Activated T-helper 1 cell treated with Interleukin-2 at 50 U/mL for 16 hours (primary cell): ENCODE measurements at regions not wholly inside any gene's neighbourhood (a gene's known extent, or its start where the extent isn't known, plus 50 kb on each side); places are given as distances from the start of the nearest gene placed in this dataset.
"Not testable (repeated sequence)": the region's sequence is repeated elsewhere in the genome, so short reads cannot be mapped to it uniquely, and the experiment has no call there.

Experiments used
- DNase-seq: peaks from one replicate; pipeline ENCODE4 v3.0.0-alpha.2; 2020; ENCODE audit warnings: low read depth

DNA sequence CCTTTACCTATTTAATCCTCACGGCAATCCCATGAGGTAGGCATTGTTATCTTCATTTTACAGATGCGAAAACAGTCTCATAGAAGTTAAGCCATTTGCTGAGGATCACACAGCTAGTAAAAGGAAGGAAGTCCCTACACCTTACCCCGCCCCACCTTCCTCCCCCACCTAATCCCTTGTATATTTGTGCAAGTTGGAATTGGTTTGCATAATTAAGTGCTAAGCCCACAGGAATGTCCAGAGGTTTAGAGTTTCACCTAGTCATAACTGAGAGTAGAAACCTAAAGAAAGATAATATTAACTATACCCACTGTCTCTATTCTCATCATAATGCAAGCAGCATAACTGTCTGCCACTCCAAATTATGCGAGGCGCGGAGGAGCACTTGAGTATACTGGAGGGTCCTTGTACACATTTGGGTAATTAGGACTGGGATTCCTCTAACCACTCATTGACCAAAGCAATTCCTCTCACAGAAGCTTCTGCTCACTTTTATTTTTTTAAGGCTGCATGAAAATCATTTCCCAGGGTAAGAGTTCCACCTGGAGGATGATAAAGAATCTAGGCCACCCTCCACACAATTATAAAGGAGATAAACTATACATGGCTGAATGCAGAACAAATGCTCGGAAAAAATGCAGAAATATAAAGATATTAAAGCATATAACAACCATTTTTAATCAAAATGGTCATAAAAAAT is 199.9 kb downstream of the FAM181B start:
- DNase-seq = no peak

GRCh38 chr11:82529936-82530335 is 203.7 kb downstream of the FAM181B start:
- DNase-seq = no peak

DNA sequence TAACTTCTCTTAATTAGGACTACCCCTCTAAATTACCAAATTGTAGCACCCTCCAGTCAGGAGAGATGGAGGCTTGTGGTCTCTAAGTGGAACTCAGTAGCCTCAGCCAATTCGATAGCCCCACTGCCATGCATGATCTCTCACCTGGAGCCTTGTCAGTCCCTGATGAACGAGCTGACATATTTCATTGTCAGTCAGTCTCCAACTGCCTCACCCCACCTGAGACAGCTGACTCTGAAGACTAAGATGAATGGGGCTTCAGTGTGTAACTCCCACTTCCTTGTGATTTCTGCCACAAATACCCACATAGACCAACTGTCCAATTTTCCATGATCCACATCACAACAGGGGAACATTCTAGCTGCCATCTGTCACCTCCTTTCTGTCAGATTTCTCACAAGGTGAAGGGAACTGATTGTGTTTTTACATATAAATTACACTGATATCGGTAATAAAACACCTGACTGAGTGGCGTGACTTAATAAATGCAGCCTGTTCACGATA is 206.5 kb downstream of the FAM181B start:
- DNase-seq = no peak

DNA sequence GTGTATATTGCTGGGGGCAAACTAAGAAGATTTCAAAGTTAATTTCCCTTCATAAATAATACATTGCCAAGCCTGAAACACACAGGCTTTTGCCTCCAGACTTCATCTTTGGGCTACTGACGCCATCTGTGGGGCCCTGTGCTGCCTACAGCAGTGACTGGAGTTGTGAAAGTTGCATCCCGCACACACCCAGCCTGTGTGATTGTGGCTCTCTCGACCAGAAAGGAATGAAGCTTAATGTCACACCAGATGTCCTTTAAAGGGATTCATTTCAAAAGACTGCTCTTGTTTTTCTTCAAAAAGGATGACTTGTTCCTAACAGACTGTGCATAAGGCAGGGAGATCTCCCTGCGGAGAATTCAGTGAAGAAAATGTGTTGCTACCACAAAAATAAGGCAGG is 210.5 kb downstream of the FAM181B start:
- DNase-seq = no peak

DNA sequence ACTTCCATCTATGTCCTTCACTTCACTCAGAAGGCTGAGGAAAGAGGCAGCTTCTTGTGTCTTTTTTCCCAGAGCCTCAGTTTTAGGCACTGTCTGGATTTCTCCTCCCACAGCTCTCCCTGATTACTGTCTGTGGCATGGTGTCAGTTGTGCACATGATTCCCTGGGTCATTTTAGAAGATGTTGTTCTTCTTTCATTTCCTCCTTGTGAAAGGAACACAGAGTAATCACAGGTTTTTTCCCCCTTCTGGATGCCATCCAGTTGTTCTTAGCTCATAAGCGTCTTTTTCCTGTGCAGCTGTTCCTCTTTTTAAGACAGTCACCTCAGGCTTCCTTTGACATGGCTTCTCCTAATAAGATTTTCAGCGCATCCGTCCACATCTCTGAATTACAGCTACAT is 212.2 kb downstream of the FAM181B start:
- DNase-seq = no peak

DNA sequence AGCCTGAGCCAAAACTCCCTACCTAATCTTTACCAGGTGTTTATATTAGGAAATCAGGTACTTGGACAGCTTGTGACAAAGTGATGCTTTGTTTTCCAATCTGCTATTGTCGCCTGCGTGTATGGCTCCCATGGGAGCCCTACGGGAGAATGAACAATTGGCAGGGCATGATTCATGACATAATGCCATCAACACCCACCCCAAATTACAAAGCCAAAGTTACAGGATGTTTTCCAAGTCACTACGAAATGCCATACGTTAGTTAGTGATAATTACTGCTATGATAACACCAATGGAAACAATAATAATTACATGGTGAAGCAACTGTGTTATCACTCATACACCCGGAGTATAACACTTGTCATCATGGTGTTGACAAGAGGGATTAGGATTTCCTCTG is 226.4 kb downstream of the FAM181B start:
- no peak for DNase-seq

- no peak for DNase-seq
Measured at GRCh38 chr11:82505379-82505778, 228.3 kb downstream of the FAM181B start.

DNA sequence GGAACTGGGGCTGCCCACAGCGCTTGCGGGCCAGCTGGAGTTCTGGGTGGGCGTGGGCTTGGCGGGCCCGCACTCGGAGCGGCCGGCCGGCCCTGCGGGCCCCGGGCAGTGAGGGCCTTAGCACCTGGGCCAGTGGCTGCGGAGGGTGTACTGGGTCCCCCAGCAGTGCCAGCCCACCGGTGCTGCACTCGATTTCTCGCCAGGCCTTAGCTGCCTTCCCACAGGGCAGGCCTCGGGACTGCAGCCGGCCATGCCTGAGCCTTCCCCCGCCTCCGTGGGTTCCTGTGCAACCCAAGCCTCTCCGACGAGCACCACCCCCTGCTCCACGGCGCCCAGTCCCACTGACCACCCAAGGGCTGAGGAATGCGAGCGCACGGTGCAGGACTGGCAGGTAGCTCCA is 232.5 kb downstream of the FAM181B start:
- DNase-seq = not testable (repeated sequence)

GRCh38 chr11:82494988-82495432 is 238.7 kb downstream of the FAM181B start:
- no peak for DNase-seq

DNA sequence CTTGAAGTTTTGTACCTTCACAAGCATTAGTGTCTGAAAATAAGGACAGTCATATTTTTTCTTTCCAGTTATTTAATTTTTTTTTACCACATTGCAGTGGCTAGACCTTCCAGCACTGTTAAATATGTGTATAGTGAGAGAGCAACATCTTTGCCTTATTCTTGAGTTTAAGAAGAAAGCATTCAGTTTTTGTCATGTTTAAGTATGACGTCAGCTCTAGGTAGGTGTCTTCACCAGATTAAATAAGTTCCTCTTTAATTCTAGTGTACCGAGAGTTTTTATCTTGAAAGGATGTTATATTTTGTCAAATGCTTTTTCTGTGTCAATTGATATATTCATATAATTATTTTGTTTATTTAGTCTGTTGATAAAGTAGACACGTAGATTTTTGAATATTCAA is 258.8 kb downstream of the FAM181B start:
- no peak for DNase-seq

DNA sequence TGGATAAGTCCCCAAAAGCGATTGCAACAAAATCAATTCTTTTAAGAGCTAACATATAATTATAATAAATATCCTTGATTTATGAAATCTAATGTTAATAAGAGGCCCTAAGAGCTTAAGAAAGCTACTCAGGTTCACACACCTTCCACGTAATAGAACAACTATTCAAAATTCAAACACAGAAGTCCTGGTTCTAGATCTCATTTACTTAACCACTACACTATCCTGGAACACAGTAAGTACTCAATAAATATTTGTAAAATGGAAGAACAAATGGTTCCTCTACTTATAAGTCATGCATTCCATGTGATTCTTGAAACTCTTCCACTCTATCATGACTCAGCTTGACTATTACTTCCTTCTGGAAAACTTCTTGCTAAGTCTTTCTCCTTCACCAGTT is 268.2 kb downstream of the FAM181B start:
- DNase-seq = no peak

DNA sequence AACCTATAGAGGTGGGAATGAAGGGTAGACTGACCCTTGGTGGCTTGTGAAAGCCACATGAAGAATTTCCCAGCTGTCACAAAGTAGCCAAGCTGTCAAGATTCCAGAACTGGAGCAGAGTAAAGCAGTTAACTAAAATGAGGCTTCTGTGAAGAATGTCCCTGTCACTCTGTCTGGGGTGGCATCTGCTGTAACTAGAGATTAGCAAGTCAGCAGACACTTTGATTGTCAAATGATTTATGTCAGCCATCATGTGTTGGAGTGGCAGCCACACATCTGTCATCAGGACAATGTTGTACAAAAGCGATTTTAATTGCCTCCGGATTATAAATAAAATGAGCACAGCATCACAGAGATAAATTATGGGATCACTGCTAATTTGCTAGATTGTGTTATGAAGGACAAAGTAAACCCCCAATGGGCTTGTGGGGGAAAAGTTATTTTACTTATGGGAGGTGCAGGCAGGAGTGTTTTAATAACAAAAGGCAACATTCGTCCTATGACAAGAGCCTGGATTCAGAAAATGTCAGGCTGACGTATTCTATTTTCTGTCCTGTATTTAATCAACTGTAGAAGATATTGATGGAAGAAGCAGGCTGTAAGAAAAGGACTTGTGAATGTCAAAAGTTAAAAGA is 270.9 kb downstream of the FAM181B start:
- DNase-seq = no peak

DNA sequence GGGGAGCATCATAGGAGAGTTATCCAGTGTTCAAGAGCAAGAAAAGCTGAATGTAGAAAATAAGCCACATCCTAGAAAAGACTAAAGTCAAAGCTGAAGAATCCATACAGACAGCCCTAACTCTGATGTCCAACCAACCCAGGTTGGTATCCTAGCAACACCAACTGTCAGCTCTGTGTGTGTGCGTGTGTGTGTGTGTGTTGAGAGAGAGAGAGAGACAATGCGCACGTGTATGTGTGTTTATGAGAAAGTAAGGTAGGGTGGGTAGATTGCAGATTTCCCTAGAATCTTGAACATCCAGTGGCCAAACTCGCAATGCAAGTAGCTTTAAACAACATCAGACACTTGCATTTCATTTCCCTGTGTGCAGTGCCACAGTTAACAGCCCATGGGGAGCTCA is 274.9 kb downstream of the FAM181B start:
- DNase-seq = no peak

DNA sequence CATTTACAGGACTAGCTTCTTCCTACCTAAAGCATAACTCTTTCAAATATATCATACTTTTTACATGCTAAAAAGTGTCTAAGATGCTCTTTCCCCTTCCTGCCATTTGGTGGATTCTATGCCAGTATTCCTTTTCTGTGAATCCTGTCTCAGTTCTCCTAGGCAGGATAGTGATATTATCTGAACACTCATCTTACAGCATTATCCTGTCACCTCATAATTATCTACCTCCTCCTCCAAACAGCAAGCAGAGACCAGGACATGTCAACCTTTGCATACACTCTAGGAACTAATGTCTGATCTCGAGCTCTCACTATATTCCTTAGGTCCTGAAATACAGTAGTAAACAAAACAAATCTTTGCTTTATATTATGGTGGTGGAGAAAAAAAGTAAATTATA is 275.5 kb downstream of the FAM181B start:
- DNase-seq = no peak

DNA sequence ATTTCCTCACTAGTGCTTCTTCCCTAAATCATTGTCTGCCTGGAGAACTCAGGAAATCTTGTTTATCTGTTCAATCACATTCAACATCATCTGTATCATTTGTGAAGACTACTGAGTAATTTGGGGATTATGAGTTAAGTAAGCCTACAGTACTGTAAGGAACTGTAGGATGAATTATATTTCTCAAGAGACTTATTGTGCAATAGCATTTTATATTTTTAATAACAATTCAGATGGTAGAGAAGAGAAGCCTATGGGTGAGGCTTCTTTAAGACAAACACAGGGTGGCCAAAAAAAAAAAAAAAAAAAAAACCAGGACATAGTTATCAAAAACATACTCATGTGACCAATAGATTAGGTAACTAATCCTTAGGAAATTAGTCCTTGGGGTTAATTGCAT is 282.7 kb downstream of the FAM181B start:
- DNase-seq = no peak

DNA sequence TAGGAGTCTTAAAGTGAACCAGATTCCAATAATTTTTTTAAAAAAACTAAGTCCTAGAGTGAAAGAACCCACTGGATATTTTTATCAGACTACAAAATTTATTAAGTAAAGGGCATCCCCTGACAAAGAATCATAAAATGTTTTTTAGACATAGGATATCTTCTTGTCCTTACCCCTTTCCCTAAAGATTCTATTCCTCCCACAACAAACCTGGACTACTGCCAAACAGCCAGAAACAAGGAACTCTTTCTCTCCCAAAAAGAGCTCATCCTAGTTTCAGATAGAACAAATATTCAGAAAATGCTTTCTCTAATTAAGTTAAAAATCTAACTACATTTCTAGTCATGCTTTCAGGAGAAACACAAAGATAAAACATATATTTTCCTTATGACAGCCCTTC is 327.1 kb downstream of the FAM181B start:
- DNase-seq = no peak

- DNase-seq = no peak
Measured at GRCh38 chr11:82405421-82405820, 328.2 kb downstream of the FAM181B start.

DNA sequence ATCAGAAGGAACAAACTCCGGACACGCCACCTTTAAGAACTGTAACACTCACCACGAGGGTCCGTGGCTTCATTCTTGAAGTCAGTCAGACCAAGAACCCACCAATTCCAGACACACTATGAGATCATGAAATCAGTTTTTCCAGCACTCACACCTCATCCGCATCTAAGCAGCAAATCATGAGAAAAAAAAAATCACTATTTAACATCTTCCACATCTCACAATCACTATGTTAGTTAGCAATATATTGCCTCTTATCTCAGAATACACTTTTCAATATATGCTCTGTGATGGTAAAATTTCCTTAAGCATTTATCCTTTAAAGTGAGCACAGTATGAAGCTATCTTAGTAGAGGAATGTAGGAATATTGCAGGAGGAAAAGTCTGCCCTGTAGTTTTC is 328.7 kb downstream of the FAM181B start:
- DNase-seq = no peak

DNA sequence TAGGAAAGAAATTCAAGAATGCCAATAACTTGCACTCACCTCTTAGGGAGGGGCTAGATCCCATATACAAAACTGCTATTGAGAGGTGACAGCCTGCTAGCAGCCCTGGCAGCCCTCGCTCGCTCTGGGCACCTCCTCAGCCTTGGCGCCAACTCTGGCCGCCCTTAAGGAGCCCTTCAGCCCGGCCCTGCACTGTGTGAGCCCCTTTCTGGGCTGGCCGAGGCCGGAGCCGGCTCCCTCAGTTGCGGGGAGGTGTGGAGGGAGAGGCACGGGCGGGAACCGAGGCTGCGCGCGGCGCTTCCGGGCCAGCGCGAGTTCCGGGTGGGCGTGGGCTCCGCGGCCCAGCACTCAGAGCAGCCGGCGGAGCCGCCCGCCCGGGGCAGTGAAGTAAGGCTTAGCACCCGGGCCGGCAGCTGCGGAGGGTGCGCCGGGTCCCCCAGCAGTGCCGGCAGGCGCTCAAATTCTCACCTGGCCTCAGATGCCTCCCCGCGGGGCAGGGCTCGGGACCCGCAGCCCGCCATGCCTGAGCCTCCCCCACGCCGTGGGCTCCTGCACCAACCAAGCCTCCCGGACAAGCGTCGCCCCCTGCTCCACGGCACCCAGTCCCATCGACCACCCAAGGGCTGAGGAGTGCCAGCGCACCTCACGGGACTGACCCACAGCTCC is 329.9 kb downstream of the FAM181B start:
- no peak for DNase-seq

DNA sequence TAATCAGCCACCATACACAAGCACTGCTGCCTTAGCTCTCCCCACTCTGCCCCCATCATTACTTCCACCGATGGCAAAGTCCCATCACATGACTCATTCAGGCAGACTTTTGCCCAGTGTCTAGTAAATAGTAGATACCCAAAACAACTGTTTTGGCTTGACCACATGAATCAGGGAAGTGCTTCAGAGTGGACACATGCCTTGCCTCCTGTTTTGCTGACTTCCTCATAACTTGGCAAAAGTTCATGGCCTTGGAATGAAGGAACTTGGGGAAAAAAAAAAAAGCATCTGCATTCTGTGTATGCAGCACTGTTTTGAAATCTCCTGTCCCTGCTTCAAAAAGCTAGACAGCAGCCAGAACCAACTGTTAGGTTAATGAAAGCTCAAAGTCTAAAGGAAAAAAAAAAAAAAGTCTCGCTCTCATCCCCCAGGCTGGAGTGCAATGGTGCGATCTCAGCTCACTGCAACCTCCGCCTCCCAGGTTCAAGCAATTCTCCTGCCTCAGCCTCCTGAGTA is 335.3 kb downstream of the FAM181B start:
- DNase-seq = no peak

DNA sequence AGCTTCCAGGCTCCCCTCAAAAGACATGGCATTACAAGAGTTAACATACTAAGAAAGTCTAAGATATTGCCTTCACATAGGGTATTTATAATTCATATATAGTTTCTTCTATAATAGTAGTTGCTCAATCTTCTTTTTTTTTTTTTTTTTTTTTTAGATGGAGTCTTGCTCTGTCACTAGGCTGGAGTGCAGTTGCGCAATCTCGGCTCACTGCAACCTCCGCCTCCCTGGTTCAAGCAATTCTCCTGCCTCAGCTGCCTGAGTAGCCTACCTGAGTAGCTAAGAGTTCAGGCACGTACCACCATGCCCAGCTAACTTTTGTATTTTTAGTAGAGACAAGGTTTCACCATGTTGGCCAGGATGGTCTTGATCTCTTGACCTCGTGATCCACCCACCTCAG is 337.0 kb downstream of the FAM181B start:
- not testable (repeated sequence) for DNase-seq

- DNase-seq = no peak
Measured at GRCh38 chr11:82384308-82384707, 349.4 kb downstream of the FAM181B start.
